BJ (cell line): ENCODE measurements at regions not wholly inside any gene's neighbourhood (a gene's known extent, or its start where the extent isn't known, plus 50 kb on each side); places are given as distances from the start of the nearest gene placed in this dataset.
"Not testable (repeated sequence)": the region's sequence is repeated elsewhere in the genome, so short reads cannot be mapped to it uniquely, and the experiment has no call there.

ENCODE experiments used
- CTCF ChIA-PET: fragments of 350-600 bp; formaldehyde crosslinking; extraction: SDS; loops from one replicate; lab custom pipeline; 2021; ENCODE audit warnings: antibody characterized with exemption, inconsistent platforms; lab: Yijun Ruan, JAX
- POLR2A ChIA-PET: fragments of 300-600 bp; sonication (Branson Sonifier 250); formaldehyde crosslinking; extraction: SDS; loops from one replicate; lab custom pipeline; 2021; ENCODE audit warnings: antibody characterized with exemption; lab: Charles Lee
- DNase-seq: peaks from one replicate; pipeline ENCODE4 v3.0.0-alpha.2; 2011; ENCODE audit warnings: low read depth
- H3K27me3 ChIP-seq: 2 replicates; pipeline ENCODE4 v1.6.0; 2011; ENCODE audit warnings: low read length; ENCODE audit not compliant: control insufficient read depth, insufficient read depth
- H3K36me3 ChIP-seq: 2 replicates; pipeline ENCODE4 v1.5.1; 2011; ENCODE audit warnings: low read length; ENCODE audit not compliant: control insufficient read depth, insufficient read depth
- H3K4me3 ChIP-seq: 2 replicates; pipeline ENCODE4 v1.5.1; 2011; ENCODE audit warnings: low read depth, mild to moderate bottlenecking, control low read depth, low read length
- CTCF ChIP-seq: IDR thresholded peaks from 2 replicates; pipeline ENCODE4 v1.5.1; 2011; ENCODE audit warnings: low read depth, mild to moderate bottlenecking, control low read depth, inconsistent platforms, low read length, moderate library complexity; ENCODE audit not compliant: insufficient read depth

DNA sequence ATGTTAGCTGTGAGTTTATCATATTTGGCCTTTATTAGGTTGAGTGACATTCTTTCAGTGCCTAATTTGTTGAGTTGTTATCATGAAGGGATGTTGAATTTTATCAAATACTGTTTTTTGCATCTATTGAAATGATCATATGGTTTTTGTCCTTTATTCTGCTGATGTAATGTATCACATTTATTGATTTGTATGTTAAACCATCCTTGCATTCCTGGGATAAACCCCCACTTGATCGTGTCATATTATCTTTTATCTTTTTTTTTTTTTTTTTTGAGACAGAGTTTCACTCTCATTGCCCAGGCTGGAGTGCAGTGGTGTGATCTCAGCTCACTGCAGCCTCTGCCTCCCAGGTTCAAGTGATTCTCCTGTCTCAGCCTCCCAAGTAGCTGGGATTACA is 51.9 kb upstream of the MFGE8 start:
- POLR2A ChIA-PET: not testable (repeated sequence)

GRCh38 chr15:88970232-88970631 is 57.1 kb upstream of the MFGE8 start:
- no peak for TF ChIP-seq CTCF
- H3K4me3 ChIP-seq: no peak overlapping the region
- DNase-seq: no peak
- H3K36me3 ChIP-seq: no peaks in the 10 kb centered on the region
- H3K27me3 ChIP-seq: no peaks in the 10 kb centered on the region
- CTCF ChIA-PET: no interaction called here
- POLR2A ChIA-PET: no interaction called here

More for the DNA sequence above, 51.9 kb upstream of the MFGE8 start:
- not testable (repeated sequence) for H3K36me3 ChIP-seq, H3K27me3 ChIP-seq, DNase-seq, H3K4me3 ChIP-seq
- CTCF ChIA-PET: interaction anchor here (0.6 to 1.0 kb wide), 2 partner anchors 21 to 22 kb away, joined by 3 read pairs; no protein-coding TSS in a partner anchor

DNA sequence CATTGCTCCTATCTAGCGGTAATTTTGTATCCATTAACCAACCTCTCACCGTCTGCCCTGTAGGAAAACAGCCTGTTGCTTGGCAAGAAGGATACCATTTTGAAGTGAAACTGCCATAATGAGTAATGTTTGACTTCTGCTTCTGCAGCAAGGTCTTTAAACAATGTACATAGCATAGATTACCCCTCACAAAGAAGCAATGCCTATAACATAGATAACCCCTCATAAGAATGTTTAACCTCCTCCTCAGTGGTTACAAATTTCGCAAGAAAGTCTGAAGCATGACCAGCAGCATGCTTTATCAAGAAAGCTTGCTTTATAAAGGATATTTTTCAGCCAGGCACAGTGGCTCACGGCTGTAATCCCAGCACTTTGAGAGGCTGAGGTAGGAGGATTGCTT is 61.2 kb upstream of the MFGE8 start:
- Histone ChIP-seq H3K4me3 (no peak overlapping the region), H3K36me3 (no peaks in the 10 kb centered on the region), H3K27me3 (no peaks in the 10 kb centered on the region)
- ChIA-PET CTCF (no interaction called here), POLR2A (no interaction called here)
- DNase-seq: no peak
- TF ChIP-seq CTCF: no peak

- ChIA-PET CTCF (interaction anchor here (0.6 to 1.3 kb wide), 2 partner anchors 9 to 10 kb away, joined by 3 read pairs; no protein-coding TSS in a partner anchor), POLR2A (no interaction called here)
- no peak for TF ChIP-seq CTCF
- no peak for DNase-seq
- H3K4me3 ChIP-seq: no peak overlapping the region
- H3K36me3 ChIP-seq: no peaks in the 10 kb centered on the region
- no peaks in the 10 kb centered on the region for H3K27me3 ChIP-seq
Observed at GRCh38 chr15:88975891-88976290, 62.7 kb upstream of the MFGE8 start.

DNA sequence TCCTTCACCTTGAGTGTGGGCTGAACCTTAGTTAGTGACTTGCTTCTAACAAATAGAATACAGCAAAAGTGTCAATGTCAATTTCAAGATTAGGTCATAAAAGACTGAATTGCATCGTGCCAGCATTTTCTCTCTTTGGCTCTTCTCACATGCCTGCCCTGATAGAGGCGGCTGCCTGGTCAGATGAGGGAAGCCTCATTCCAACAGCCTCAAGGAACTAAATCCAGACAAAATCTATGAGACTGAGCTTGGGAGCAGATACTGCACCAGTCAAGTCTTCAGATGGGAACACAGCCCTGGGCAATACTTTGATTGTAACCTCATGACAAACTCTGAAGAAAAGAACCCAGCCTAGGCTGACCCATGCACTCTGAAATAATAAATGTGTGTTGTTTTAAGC is 63.5 kb upstream of the MFGE8 start:
- no peak for TF ChIP-seq CTCF
- DNase-seq: no peak
- POLR2A ChIA-PET: no interaction called here
- Histone ChIP-seq H3K36me3 (no peaks in the 10 kb centered on the region), H3K4me3 (no peak overlapping the region), H3K27me3 (no peaks in the 10 kb centered on the region)
- CTCF ChIA-PET: interaction anchor here (1.3 kb wide), 1 partner anchor 10 kb away, joined by 3 read pairs; no protein-coding TSS in a partner anchor

DNA sequence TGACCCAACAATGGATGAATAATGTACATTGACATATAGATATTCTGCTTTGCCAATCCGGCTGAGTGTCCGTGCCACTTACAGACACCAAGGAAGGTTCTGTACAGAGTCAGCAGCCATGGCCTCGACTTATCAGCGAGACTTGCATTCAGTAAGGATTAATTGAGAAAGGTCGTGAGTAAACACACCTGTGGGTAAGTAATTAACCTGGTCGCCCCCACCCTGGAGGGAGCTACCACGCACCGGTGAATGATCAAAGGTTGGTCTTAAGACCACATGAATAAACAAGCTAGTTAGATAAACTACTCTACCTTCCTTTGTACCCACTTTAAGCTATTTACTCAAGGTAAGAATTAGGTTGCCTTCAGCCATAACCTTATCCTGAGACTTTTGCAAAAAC is 66.5 kb upstream of the MFGE8 start:
- no peak for TF ChIP-seq CTCF
- Histone ChIP-seq H3K4me3 (no peak overlapping the region), H3K27me3 (no peaks in the 10 kb centered on the region), H3K36me3 (no peaks in the 10 kb centered on the region)
- no peak for DNase-seq
- ChIA-PET CTCF (interaction anchor here (1.5 kb wide), 1 partner anchor 13 kb away, joined by 4 read pairs; no protein-coding TSS in a partner anchor), POLR2A (no interaction called here)
